Erythroblast (primary cell): ENCODE measurements at regions not wholly inside any gene's neighbourhood (a gene's known extent, or its start where the extent isn't known, plus 50 kb on each side); places are given as distances from the start of the nearest gene placed in this dataset.

Experiments
- DNase-seq, 2 experiments: peaks; one replicate each; lab custom pipeline; 2025; lab: John Stamatoyannopoulos, UW
- GATA1 ChIP-seq: IDR thresholded peaks from 2 replicates; pipeline ENCODE4 v1.6.1; 2011; ENCODE audit warnings: low read depth, mild to moderate bottlenecking, control low read depth, low read length, moderate library complexity
- POLR2A ChIP-seq: IDR thresholded peaks from 2 replicates; pipeline ENCODE4 v1.6.1; 2011; ENCODE audit warnings: mild to moderate bottlenecking, low read length

- DNase-seq = no peak
Observed at GRCh38 chr12:16766736-16767135, 160.8 kb upstream of the LMO3 start.

DNA sequence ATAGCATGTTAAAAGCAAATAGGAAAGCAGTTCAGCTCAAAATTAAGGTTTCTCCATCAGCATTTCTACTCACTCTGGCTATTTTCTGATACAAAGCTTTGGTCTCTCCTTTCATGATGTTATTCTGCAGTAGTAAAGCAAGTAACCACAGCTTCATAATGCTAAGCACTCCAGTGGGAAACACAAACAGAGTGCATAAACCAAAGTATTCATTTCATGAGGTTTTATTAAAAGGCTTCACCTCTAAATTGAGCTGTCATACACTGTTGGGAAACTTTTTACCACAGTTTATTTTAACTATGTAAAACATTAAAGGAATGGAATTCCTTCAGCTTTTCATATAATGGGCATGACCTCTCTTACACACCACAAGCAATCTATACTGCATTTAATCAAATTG is 157.9 kb upstream of the LMO3 start:
- TF ChIP-seq POLR2A (no peak), GATA1 (no peak)
- no peak for DNase-seq

More at GRCh38 chr12:16766736-16767135, 160.8 kb upstream of the LMO3 start:
- TF ChIP-seq POLR2A (no peak), GATA1 (no peak)

DNA sequence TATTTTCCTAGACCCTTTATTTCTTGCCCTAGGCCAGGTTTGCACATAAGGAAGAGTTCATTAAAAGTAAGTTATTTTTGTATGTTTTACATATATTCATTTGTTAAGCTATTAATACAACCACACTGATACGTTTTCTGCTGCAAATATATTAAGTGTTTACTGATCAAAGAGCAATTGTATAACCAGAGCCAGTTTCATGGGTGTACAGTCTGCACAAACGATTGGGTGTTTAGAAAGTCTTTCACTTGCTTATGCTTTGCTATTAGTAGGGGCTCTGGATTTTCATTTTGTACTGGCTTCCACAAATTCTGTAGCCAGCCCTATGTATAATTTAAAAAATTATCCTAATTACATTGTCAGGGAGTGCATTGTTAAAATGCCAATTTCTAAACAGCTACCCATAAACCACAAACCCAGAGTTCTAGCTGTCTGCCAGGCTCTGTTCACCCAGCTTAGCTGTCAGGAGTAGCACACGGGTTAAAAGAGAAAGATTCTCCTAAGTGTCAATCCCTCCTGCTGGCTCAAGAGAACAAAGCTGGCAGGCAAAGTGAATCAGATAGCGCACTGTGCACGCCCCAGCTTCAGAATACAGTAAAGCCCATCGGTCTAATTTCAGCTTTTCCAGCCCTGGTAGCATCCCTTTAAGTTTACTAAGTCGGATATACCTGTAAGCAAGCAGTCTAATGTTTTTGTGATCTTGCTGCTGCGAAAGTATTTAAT is 151.0 kb upstream of the LMO3 start:
- DNase-seq = no peak
- TF ChIP-seq POLR2A = no peak
- no peak for TF ChIP-seq GATA1

DNA sequence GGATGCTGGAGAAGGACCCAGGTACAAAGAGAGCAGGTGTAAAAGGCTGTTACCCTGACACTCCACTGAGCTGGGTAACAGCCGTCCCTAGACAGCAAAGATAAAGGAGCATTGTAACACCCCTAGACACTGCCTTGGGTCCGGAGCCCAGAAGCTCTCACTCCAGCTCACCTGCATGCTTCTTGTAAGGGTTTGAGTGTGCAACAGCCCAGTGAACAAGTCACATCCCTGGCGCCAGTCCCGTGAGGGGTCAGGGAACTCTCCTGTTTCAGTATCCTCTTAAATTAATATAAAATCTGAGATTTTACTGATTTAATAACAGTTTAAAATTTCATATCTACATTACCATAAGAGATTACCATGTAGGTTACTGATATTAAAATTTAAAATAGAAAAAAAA is 124.8 kb upstream of the LMO3 start:
- TF ChIP-seq POLR2A (no peak), GATA1 (no peak)
- DNase-seq = no peak

DNA sequence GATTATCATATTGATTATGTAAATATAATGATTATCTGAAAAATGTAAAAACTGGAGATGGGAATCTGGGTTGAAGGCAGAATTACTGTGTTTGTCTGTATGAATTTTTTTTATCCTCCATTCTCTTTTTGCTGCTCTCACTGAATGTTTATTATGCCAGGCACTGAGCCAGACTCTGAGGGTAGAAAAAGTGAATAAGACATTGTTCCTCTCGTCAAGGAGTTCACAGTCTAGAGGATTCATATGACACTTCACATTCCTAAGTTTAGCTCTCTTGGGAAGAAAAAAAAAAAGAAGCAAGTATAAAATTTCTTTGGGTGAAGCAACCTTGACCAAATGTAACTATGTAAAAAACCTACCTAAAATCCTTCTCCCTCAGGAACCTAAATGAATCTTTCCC is 120.9 kb upstream of the LMO3 start:
- TF ChIP-seq GATA1 (no peak), POLR2A (no peak)
- DNase-seq = no peak

DNA sequence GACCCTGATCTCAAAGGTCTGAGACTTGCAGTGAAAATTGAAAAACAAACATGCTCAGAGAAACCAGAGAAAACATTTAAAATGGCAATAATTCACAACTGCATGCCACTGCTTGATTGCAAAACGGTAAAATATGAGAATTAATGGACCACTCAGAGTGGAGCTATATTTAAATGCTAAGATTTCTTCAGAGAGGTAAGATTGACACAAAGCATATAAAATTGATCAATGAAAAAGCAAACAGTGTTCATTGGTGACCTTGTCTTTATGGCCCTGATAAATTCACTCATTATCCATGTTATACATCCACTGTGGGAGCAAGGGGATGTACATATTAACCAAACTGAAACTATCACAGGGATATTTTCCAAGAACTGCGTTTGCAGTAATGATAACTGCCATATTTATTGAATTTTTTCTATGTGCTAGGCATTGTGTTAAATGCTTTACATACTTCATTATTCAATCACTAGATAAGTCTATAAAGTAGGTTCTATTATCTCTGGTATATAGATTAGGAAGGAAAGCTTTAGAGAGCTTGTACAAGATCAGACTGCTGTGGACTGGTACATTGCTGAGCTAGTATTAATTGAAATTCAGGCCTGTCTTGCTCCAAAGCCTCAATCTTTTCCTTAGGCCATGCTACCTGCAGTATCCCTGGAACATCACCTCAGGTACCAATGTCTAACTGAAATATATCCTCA is 113.9 kb upstream of the LMO3 start:
- TF ChIP-seq GATA1 (no peak), POLR2A (no peak)
- DNase-seq = no peak

GRCh38 chr12:16716928-16717327 is 111.0 kb upstream of the LMO3 start:
- TF ChIP-seq GATA1 (no peak), POLR2A (no peak)
- no peak for DNase-seq

DNA sequence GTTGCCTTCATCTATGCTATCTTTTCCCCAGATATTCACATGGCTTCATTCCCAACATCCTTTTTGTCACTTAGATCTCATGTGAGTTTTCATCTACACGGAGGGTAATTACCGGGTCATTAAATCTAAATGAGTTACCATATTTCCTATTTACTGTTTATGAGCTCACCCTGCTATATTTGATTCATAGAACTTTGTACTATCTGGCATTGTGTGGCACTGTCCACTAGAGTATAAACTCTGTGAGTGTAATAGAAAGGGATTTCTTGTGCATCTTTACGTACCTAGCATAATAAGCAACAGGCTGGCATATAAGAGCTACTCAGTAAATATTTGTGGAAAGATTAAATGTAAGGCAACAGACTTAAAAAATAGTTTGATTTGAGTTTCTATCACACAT is 86.1 kb upstream of the LMO3 start:
- TF ChIP-seq GATA1 (no peak), POLR2A (no peak)
- no peak for DNase-seq

DNA sequence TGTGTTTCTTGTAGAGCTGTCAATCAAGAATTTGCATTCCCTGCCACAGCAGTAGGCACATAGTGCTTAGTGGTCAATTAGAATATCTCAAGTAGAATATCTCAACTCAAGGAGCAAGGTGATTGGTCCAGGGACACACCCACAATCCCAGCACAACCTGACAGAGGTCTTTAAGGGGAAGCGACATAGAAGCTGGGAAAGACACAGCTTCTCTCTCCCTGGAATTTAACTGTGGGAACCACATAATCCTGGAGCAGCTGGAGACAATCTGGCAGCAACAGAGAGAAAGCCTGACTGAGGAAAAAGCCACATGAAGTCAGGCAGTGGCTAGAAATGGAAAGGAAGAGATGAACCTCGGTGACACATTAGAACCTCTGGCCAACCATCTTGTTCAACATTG is 85.7 kb upstream of the LMO3 start:
- no peak for DNase-seq
- TF ChIP-seq GATA1 (no peak), POLR2A (no peak)

DNA sequence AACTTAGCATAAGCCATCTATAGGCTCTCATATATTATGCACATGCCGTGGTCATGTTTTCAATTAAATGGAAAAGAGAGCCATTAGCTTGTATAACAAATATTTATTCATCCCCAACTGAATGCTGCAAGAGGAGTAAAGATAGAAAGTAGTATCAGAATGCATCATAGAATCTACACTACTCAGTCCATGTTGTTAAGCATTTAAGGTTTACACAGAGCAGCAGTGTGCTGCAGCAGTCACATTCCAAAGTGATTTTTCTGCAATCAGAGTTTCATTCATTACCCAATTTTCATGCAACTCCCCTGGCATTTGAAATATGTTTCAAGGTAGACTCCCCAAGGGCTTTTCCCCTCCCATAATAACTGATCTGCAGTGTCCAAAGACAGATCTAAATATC is 82.2 kb upstream of the LMO3 start:
- TF ChIP-seq GATA1 = no peak
- no peak for TF ChIP-seq POLR2A
- no peak for DNase-seq

DNA sequence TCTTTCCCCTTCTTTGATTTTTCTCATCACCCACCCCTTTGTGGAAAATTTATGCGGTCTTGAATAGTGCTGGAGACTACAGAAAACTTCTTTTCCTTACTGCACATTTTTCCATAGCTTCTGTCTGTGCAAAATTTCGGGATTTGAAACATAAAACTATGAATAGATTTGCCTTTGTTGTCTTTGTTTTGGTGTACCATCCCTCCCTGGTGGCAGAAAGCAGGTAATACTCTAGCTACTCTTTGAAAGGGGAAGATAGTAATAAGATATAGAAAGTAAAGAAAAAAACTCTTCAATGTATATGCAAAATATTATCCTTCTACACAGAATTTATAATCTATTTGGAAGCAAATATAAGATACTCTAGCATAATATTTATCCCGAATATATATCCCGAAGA is 79.1 kb upstream of the LMO3 start:
- no peak for TF ChIP-seq POLR2A
- no peak for TF ChIP-seq GATA1
- no peak for DNase-seq

- DNase-seq = no peak
- TF ChIP-seq GATA1 (no peak), POLR2A (no peak)
Observed at GRCh38 chr12:16681196-16681595, 75.2 kb upstream of the LMO3 start.

- no peak for DNase-seq
- no peak for TF ChIP-seq GATA1
Observed at GRCh38 chr12:16675438-16675837, 69.5 kb upstream of the LMO3 start.

DNA sequence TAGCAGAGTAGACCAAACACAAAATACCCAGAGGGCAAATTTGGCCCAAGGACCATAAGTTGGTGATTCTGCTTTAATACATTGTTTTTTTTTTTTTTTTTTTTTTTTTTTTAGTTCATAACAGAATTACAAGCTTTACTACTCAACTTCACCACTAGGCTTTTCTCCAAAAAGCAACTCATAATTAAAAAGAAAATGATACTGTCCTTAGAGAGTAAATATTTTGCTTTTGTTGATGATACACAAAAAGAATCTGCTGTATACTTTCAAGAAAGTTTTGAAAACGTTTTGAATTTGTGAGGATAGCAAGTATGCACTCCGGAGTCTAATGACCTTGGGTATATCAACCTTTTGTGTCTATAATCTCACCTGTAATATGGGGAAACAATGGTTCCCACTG is 68.9 kb upstream of the LMO3 start:
- no peak for DNase-seq
- TF ChIP-seq GATA1 = no peak
- no peak for TF ChIP-seq POLR2A
